DMS 273 treated with DMSO at 0.1 percent for 48 hours (cell line): ENCODE measurements at regions not wholly inside any gene's neighbourhood (a gene's known extent, or its start where the extent isn't known, plus 50 kb on each side); places are given as distances from the start of the nearest gene placed in this dataset.

ENCODE experiments used
- DNase-seq: peaks from one replicate; lab custom pipeline; 2025; lab: John Stamatoyannopoulos, UW

- no peak for DNase-seq
These were observed 136.1 kb upstream of the SNX19 start for GRCh38 chr11:131052367-131052766.

- DNase-seq, result no peak
These were observed 139.8 kb upstream of the SNX19 start for GRCh38 chr11:131056036-131056435.

GRCh38 chr11:131063638-131064037 is 147.4 kb upstream of the SNX19 start:
- no peak for DNase-seq

GRCh38 chr11:131064373-131064991 is 148.2 kb upstream of the SNX19 start:
- DNase-seq, result no peak

- DNase-seq, result no peak
These were observed 149.4 kb upstream of the SNX19 start for GRCh38 chr11:131065435-131066413.

- no peak for DNase-seq
These were observed 150.3 kb upstream of the SNX19 start for GRCh38 chr11:131066551-131066950.

- no peak for DNase-seq
These were observed 154.1 kb upstream of the SNX19 start for GRCh38 chr11:131070365-131070764.

- DNase-seq, result no peak
These were observed 156.9 kb upstream of the SNX19 start for GRCh38 chr11:131073167-131073566.

- DNase-seq, result no peak
These were observed 158.3 kb upstream of the SNX19 start for GRCh38 chr11:131074573-131074972.

GRCh38 chr11:131077340-131077739 is 161.1 kb upstream of the SNX19 start:
- no peak for DNase-seq

GRCh38 chr11:131079036-131079435 is 162.8 kb upstream of the SNX19 start:
- DNase-seq, result no peak

GRCh38 chr11:131089727-131090245 is 173.5 kb upstream of the SNX19 start:
- DNase-seq, result no peak

- DNase-seq, result no peak
These were observed 176.2 kb upstream of the SNX19 start for GRCh38 chr11:131092469-131092868.

- DNase-seq, result no peak
These were observed 178.5 kb upstream of the SNX19 start for GRCh38 chr11:131094827-131095226.

GRCh38 chr11:131095511-131096185 is 179.4 kb upstream of the SNX19 start:
- no peak for DNase-seq

- no peak for DNase-seq
These were observed 182.7 kb upstream of the SNX19 start for GRCh38 chr11:131099013-131099412.

GRCh38 chr11:131099746-131100145 is 183.5 kb upstream of the SNX19 start:
- no peak for DNase-seq

GRCh38 chr11:131108760-131109159 is 192.5 kb upstream of the SNX19 start:
- DNase-seq, result no peak

GRCh38 chr11:131109257-131109656 is 193.0 kb upstream of the SNX19 start:
- no peak for DNase-seq

GRCh38 chr11:131109790-131110189 is 193.5 kb upstream of the SNX19 start:
- no peak for DNase-seq

- DNase-seq, result no peak
These were observed 195.5 kb upstream of the SNX19 start for GRCh38 chr11:131111775-131112174.

- DNase-seq, result no peak
These were observed 202.0 kb upstream of the SNX19 start for GRCh38 chr11:131118247-131118646.
